ENCODE measurements at regions not wholly inside any gene's neighbourhood (a gene's known extent, or its start where the extent isn't known, plus 50 kb on each side); places are given as distances from the start of the nearest gene placed in this dataset.

GRCh38 chr20:40287683-40288082 lies 401.4 kb downstream of the MAFB start:
- TF ChIP-seq, protein P1, sequence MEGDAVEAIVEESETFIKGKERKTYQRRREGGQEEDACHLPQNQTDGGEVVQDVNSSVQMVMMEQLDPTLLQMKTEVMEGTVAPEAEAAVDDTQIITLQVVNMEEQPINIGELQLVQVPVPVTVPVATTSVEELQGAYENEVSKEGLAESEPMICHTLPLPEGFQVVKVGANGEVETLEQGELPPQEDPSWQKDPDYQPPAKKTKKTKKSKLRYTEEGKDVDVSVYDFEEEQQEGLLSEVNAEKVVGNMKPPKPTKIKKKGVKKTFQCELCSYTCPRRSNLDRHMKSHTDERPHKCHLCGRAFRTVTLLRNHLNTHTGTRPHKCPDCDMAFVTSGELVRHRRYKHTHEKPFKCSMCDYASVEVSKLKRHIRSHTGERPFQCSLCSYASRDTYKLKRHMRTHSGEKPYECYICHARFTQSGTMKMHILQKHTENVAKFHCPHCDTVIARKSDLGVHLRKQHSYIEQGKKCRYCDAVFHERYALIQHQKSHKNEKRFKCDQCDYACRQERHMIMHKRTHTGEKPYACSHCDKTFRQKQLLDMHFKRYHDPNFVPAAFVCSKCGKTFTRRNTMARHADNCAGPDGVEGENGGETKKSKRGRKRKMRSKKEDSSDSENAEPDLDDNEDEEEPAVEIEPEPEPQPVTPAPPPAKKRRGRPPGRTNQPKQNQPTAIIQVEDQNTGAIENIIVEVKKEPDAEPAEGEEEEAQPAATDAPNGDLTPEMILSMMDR (IDR thresholded peaks at IDR 0.05; ENCODE audit: low read length): no peak
- no peak for TF ChIP-seq EZH2 (IDR thresholded peaks at IDR 0.05; ENCODE audit: borderline replicate concordance, low read length)
